Neuron (in vitro differentiated cells): ENCODE measurements at regions not wholly inside any gene's neighbourhood (a gene's known extent, or its start where the extent isn't known, plus 50 kb on each side); places are given as distances from the start of the nearest gene placed in this dataset.

Experiments
- H2AFZ ChIP-seq: one replicate; pipeline ENCODE4 v1.6.1; 2013; ENCODE audit warnings: low read depth, mild to moderate bottlenecking, inconsistent platforms, low read length, moderate library complexity
- H3K27me3 ChIP-seq: one replicate; pipeline ENCODE4 v1.6.1; 2013; ENCODE audit warnings: low read length; ENCODE audit not compliant: insufficient read depth
- H3K36me3 ChIP-seq: one replicate; pipeline ENCODE4 v1.6.1; 2013; ENCODE audit warnings: low read length; ENCODE audit not compliant: insufficient read depth
- H3K4me1 ChIP-seq: one replicate; pipeline ENCODE4 v1.6.1; 2013; ENCODE audit warnings: low read length; ENCODE audit not compliant: insufficient read depth
- H3K4me3 ChIP-seq: 2 replicates; pipeline ENCODE4 v1.5.1; 2013; ENCODE audit warnings: mild to moderate bottlenecking, low read length, moderate library complexity
- H3K9me3 ChIP-seq: one replicate; pipeline ENCODE4 v1.6.1; 2013; ENCODE audit warnings: low read length

DNA sequence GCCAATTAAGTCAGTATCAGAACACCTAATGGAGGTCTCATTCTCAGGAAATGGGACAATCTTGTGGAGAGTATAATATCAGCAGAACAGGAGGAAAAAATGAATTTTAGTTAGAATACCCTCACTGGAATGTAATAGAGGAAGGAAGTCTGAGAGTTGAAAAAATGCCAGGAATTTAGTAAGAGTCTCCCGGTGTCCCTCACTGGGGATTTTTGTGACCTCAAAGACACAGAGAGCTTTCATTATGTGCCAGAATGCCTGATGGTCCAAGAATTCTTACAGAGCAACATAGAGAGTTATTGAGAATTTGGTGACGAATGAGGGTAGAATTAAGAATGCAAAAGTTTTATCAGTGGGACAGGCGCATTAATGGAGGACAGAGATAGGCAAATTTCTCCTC is 443.5 kb upstream of the B3GALT2 start:
- Histone ChIP-seq H3K36me3 (no peaks in the 10 kb centered on the region), H3K4me1 (peaks cover 11% of the 10 kb centered on the region), H3K27me3 (no peaks in the 10 kb centered on the region), H3K9me3 (no peaks in the 10 kb centered on the region), H2AFZ (no peak overlapping the region), H3K4me3 (no peak overlapping the region)

DNA sequence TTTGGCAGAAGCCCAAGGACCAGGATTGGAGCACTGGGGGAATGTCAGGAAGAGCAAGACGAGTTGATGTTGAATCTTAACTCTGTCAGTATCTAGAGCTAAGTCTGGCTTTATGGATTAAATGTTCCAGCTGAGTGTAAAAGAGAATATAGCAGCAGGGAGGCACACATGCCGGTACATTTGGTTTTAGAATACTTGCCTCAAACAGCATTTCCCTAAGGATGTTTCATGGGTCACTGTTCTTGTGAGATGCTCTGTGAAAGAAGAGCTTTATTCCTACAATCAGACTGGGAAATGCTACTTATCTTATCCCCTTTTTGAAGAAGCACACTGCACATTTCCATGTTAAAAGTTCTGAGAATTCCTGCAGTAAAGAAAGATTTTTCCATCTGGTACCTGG is 440.3 kb upstream of the B3GALT2 start:
- Histone ChIP-seq H3K4me1 (peaks cover 11% of the 10 kb centered on the region), H3K9me3 (no peaks in the 10 kb centered on the region), H3K4me3 (no peak overlapping the region), H3K36me3 (no peaks in the 10 kb centered on the region), H3K27me3 (no peaks in the 10 kb centered on the region), H2AFZ (no peak overlapping the region)

DNA sequence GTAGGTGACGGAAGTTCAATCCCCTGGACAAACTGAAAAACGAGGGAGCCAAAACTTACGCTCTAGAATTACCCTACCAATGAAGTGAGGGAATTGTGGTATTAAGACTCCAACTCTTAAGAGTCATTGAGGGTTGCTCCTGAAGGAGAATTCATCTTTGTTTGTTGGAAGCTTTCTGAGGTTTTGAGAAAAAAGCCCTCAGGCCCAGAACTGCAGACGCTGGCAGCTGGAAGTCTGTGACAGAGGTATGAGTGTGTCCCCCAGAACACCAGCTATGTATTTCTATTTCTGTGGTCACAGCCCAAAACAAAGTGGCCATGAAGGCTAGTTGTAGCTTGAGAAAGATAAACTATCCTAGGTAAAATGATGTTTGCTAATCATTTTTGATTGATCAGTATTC is 438.8 kb upstream of the B3GALT2 start:
- H3K27me3 ChIP-seq = no peaks in the 10 kb centered on the region
- H3K4me1 ChIP-seq = peaks cover 11% of the 10 kb centered on the region
- no peak overlapping the region for H3K4me3 ChIP-seq
- H2AFZ ChIP-seq = no peak overlapping the region
- no peaks in the 10 kb centered on the region for H3K9me3 ChIP-seq
- no peaks in the 10 kb centered on the region for H3K36me3 ChIP-seq

DNA sequence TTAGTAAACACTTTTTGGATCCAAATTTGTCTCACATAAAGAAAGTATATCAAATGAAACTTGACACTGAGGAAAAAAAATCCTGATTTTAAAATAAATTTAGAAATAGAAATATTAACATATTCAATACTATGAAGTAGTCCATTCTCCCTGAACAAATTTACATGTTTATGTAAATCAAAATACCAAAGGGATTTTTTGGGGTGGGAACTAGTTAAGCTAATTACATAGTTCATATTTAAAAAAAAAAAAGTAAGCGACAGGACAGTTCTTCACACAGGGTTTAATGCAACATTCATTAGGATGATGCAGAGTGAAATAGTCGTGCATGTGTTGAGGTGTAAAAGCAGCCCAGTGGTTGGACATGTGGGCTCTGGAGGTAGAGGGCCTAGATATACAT is 433.5 kb upstream of the B3GALT2 start:
- no peak overlapping the region for H2AFZ ChIP-seq
- H3K27me3 ChIP-seq = no peaks in the 10 kb centered on the region
- H3K4me1 ChIP-seq = no peaks in the 10 kb centered on the region
- H3K9me3 ChIP-seq = no peaks in the 10 kb centered on the region
- no peaks in the 10 kb centered on the region for H3K36me3 ChIP-seq
- no peak overlapping the region for H3K4me3 ChIP-seq

DNA sequence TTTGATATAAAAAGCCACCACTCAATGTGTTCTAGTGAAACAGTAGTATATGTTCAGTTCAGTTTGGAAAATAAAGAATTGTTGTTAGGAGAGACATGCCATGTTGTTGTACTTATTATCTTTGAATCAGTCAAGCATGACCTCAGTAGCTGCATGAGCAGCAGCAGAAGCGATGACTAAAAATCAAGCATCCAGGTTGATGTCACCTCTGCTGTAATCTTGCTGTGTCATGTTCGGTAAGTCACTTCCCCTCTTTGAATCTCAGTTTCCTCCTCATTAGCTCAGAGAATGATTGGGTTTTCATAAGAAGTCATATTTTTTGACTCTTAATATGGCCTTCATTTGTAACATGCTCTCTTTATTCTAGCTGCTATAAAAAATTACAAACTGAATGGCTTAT is 428.4 kb upstream of the B3GALT2 start:
- Histone ChIP-seq H3K9me3 (no peaks in the 10 kb centered on the region), H3K4me3 (no peak overlapping the region), H3K36me3 (no peaks in the 10 kb centered on the region), H2AFZ (no peak overlapping the region), H3K27me3 (no peaks in the 10 kb centered on the region), H3K4me1 (peaks cover 3% of the 10 kb centered on the region)

DNA sequence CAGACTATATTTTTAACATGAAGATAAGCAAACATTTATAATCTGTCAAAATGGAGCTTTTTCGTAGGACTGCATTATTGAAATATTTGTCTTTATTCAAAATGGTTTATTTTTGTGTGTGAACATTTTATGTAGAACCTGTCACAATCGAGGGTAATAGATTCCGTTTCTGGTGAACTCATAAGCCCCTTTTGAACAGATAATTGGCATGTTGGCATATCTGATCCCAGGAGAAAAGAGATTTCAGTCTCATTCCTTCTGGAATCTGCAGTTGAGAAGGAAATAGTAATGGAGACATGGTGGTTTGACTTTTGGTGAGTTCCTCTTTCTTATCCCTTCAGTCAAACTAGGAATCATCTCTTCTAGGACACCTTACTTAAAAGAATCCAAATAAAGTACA is 427.9 kb upstream of the B3GALT2 start:
- Histone ChIP-seq H3K4me1 (peaks cover 3% of the 10 kb centered on the region), H3K9me3 (no peaks in the 10 kb centered on the region), H3K4me3 (no peak overlapping the region), H3K27me3 (no peaks in the 10 kb centered on the region), H2AFZ (no peak overlapping the region), H3K36me3 (no peaks in the 10 kb centered on the region)

DNA sequence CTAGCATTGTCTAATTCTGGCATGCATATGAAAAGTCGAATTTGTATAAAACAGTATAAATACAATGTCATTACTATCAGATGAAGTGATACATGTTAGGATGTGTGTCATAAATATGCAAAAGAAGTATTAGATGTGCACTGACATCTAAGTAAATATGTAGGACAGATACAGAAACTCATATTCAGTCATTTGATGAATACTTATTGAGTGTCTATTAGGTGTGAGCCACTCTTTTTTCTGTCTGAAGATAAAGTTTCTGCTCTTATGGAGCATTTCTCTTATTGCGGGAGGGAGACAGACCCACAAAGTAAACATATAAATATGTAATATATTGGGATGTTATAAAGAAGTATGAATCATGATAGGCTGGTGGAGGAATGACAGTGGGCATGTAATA is 426.6 kb upstream of the B3GALT2 start:
- no peaks in the 10 kb centered on the region for H3K36me3 ChIP-seq
- H3K4me3 ChIP-seq = no peak overlapping the region
- H3K9me3 ChIP-seq = no peaks in the 10 kb centered on the region
- H3K4me1 ChIP-seq = peaks cover 3% of the 10 kb centered on the region
- no peak overlapping the region for H2AFZ ChIP-seq
- no peaks in the 10 kb centered on the region for H3K27me3 ChIP-seq

DNA sequence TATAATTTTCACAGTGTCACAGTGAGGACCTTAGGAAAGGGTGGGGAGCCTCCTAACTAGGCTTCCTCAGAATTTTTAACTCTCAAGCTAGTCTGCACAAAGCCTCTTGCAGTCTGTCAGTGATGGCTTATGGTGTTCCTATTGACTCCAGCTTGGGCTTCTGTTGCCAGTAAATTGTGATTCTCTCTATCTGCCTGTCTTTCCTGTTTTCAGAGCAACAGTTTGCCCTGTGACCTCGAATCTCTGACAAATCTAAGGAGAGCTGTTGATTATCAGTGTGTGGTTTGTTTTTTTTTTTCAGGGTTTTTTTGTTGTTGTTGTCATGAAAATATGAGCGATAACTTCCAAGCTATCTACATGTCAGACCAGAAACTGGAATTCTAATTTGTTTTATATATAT is 423.2 kb upstream of the B3GALT2 start:
- H3K4me3 ChIP-seq = no peak overlapping the region
- H3K9me3 ChIP-seq = no peaks in the 10 kb centered on the region
- H3K36me3 ChIP-seq = no peaks in the 10 kb centered on the region
- peaks cover 3% of the 10 kb centered on the region for H3K4me1 ChIP-seq
- no peak overlapping the region for H2AFZ ChIP-seq
- H3K27me3 ChIP-seq = no peaks in the 10 kb centered on the region

DNA sequence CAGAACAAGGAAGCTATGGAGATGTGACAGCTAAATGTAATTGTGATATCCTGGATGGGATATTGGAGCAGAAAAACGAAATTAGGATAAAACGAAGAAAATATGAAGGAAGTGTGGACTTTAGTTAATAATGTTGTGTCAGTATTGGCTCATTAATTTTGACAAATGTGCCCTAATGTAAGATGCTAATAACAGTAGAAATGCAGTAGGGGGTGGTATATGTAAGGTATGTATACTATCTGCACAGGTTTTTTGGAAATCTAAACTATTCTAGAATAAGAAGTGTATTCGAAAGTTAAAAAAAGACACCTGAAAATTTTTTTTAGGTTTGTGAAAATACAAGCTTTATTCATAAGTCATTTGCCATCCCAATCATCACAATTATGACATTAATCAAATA is 421.4 kb upstream of the B3GALT2 start:
- H3K36me3 ChIP-seq = no peaks in the 10 kb centered on the region
- H3K27me3 ChIP-seq = no peaks in the 10 kb centered on the region
- H3K9me3 ChIP-seq = no peaks in the 10 kb centered on the region
- no peak overlapping the region for H3K4me3 ChIP-seq
- peaks cover 9% of the 10 kb centered on the region for H3K4me1 ChIP-seq
- H2AFZ ChIP-seq = no peak overlapping the region

DNA sequence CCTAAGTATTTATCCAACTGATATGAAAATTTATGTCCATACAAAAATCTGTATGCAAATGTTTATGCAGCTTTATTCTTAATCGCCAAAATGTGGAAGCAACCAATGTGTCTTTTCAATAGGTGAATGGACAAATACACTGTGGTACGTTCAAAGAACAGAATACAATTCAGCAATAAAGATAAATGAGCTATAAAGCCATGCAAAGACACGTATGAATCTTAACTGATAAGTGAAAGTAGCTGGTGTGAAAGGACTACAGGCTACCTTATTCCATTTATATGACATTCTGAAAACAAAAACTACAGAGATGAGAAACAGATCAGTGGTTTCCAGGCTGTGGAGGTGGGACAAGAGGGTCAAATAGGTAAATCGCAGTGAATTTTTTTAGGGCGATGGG is 419.6 kb upstream of the B3GALT2 start:
- Histone ChIP-seq H3K27me3 (no peaks in the 10 kb centered on the region), H2AFZ (no peak overlapping the region), H3K36me3 (no peaks in the 10 kb centered on the region), H3K9me3 (no peaks in the 10 kb centered on the region), H3K4me3 (no peak overlapping the region), H3K4me1 (peaks cover 13% of the 10 kb centered on the region)

DNA sequence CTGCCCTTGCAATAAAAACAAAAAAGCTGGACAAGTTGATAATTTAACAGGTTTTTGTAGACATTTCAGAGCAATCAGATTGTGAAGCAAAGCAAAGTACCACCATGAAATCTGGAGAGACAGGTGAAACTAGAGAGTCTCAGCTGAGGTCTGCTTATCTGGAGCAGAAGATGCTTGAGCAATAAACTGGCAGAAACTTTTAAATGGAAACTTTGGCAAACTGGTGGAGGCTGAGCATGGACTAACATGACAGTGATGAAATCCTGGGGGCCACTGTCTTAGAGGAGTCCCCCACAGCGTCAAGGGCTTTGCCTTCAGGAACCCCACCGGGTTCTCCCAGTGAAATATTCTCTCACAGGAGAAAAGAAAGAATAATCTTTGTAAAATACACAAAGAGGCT is 416.3 kb upstream of the B3GALT2 start:
- Histone ChIP-seq H3K9me3 (no peaks in the 10 kb centered on the region), H3K36me3 (no peaks in the 10 kb centered on the region), H2AFZ (no peak overlapping the region), H3K4me3 (no peak overlapping the region), H3K27me3 (no peaks in the 10 kb centered on the region), H3K4me1 (peaks cover 10% of the 10 kb centered on the region)

DNA sequence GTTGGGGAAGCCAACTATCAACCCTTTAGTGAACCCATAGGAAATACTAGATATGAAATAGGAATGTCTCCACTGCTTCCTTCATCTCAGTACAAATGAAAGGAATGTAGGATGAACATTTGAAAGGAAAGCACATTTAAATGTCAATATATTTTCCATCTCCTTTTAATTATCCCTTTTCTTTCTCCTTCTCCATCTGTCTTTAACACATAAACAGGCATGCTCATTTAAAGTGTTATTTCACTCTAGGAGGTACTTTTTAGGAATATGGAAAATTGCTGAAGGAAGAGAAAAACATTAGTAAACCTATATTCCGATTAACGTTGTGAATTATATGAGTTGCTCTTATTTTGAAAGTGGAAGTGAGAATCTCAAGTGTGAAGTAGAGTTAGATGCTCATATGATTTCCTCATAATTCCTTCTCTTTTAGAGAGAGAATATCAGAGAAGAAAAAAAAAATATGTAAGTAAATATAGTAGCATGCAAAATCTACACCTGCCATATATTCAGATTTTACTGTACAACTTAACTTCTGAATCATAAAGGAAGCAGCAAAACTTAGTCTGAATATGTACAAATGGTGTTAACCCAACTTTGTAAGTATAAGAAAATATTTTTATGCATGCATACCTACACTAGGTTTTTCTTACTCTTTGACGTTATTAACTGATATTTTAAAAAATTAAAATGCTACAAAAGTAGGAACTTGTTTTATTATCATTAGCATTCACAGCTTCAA is 406.9 kb upstream of the B3GALT2 start:
- Histone ChIP-seq H3K4me1 (peaks cover 8% of the 10 kb centered on the region), H3K36me3 (no peaks in the 10 kb centered on the region), H2AFZ (no peak overlapping the region), H3K27me3 (no peaks in the 10 kb centered on the region), H3K9me3 (no peaks in the 10 kb centered on the region), H3K4me3 (no peak overlapping the region)

DNA sequence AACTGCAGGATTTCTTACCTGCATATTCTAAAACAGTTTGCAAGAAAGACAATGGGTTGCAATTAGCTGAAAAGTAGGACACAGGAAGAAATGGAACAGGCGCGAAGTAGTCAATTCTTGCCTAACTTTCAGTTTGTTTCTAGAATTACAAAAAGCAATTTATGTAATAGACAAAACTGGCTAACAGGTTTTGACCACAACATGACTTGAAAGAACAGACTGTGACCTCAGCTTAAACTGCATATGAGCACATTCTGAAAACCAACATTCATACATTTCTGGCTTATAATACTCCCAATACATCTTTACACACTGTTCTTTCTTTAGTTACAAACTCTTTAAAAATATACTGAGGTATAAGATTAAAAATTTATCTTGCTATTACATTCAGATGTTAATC is 405.9 kb upstream of the B3GALT2 start:
- Histone ChIP-seq H3K4me1 (peaks cover 9% of the 10 kb centered on the region), H3K9me3 (no peaks in the 10 kb centered on the region), H3K36me3 (no peaks in the 10 kb centered on the region), H2AFZ (no peak overlapping the region), H3K4me3 (no peak overlapping the region), H3K27me3 (no peaks in the 10 kb centered on the region)

DNA sequence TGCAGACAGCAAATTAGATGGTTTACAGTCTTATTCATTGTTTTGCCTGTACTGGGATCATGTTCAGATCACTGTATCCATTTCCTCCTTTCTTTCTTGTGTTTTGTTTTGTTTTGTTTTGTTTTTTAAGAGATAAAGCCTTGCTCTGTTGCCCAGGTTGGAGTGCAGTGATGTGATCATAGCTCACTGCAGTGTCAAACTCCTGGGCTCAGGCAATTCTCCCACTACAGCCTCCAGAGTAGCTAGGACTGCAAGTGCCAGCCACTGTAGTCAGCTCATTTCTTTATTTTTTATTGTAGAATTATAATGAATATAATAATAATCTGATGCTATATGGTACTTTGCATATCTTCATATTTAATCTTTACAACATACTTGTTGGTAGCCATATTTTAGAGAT is 403.7 kb upstream of the B3GALT2 start:
- H3K4me1 ChIP-seq = peaks cover 9% of the 10 kb centered on the region
- no peaks in the 10 kb centered on the region for H3K27me3 ChIP-seq
- H3K36me3 ChIP-seq = no peaks in the 10 kb centered on the region
- H3K9me3 ChIP-seq = no peaks in the 10 kb centered on the region
- no peak overlapping the region for H2AFZ ChIP-seq
- no peak overlapping the region for H3K4me3 ChIP-seq
